ENCODE measurements at regions not wholly inside any gene's neighbourhood (a gene's known extent, or its start where the extent isn't known, plus 50 kb on each side); places are given as distances from the start of the nearest gene placed in this dataset.

GRCh38 chr14:65312859-65313258, 99.7 kb upstream of the FUT8 start:
- no peak for DNase-seq (ENCODE audit: low spot score)
- Histone ChIP-seq H3K4me1 (ENCODE audit: control insufficient read depth in 4 of 4, insufficient read depth in 4 of 4, low read length in 3 of 4) (no peaks in the 10 kb centered on the region), H3K9ac (ENCODE audit: low read depth in 1 of 2, low read length in 2 of 2) (no peak overlapping the region), H3K9me3 (ENCODE audit: control insufficient read depth in 4 of 4, low read length in 3 of 4) (no peaks in the 10 kb centered on the region), H3K36me3 (ENCODE audit: control insufficient read depth in 4 of 4, insufficient read depth in 3 of 4, low read depth in 1 of 4, low read length in 3 of 4) (no peaks in the 10 kb centered on the region), H3K4me3 (ENCODE audit: low read depth in 1 of 3, low read length in 3 of 3) (no peak overlapping the region), H3K27ac (ENCODE audit: low read depth in 1 of 2, low read length in 2 of 2) (no peak overlapping the region), H3K27me3 (ENCODE audit: control insufficient read depth in 4 of 4, insufficient read depth in 4 of 4, low read length in 3 of 4) (no peaks in the 10 kb centered on the region)
- 76% methylated on average over 6 of the region's 6 CpGs for WGBS
- TF ChIP-seq RXRA (IDR thresholded peaks at IDR 0.05), result no peak
- TF ChIP-seq, protein P1, sequence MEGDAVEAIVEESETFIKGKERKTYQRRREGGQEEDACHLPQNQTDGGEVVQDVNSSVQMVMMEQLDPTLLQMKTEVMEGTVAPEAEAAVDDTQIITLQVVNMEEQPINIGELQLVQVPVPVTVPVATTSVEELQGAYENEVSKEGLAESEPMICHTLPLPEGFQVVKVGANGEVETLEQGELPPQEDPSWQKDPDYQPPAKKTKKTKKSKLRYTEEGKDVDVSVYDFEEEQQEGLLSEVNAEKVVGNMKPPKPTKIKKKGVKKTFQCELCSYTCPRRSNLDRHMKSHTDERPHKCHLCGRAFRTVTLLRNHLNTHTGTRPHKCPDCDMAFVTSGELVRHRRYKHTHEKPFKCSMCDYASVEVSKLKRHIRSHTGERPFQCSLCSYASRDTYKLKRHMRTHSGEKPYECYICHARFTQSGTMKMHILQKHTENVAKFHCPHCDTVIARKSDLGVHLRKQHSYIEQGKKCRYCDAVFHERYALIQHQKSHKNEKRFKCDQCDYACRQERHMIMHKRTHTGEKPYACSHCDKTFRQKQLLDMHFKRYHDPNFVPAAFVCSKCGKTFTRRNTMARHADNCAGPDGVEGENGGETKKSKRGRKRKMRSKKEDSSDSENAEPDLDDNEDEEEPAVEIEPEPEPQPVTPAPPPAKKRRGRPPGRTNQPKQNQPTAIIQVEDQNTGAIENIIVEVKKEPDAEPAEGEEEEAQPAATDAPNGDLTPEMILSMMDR (IDR thresholded peaks at IDR 0.05; ENCODE audit: low read depth, low read length, missing input control), result no peak
- no peak for TF ChIP-seq EGR1 (IDR thresholded peaks at IDR 0.05; ENCODE audit: low read depth in 2 of 2)
- no peak for TF ChIP-seq HNF4G (IDR thresholded peaks at IDR 0.05)
- TF ChIP-seq, protein P2, sequence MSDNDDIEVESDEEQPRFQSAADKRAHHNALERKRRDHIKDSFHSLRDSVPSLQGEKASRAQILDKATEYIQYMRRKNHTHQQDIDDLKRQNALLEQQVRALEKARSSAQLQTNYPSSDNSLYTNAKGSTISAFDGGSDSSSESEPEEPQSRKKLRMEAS (IDR thresholded peaks at IDR 0.05), result no peak
- no peak for TF ChIP-seq JUND (IDR thresholded peaks at IDR 0.05)
- TF ChIP-seq GABPA (IDR thresholded peaks at IDR 0.05 in 1 of 2, conservative IDR thresholded peaks at IDR 0.05 in 1 of 2), result no peak
- no peak for TF ChIP-seq NR2F2 (IDR thresholded peaks at IDR 0.05)
- TF ChIP-seq FOXA2 (IDR thresholded peaks at IDR 0.05), result no peak
- TF ChIP-seq REST (IDR thresholded peaks at IDR 0.05), result no peak
- TF ChIP-seq HNF4A (conservative IDR thresholded peaks at IDR 0.05), result no peak
- no peak for TF ChIP-seq TAF1 (conservative IDR thresholded peaks at IDR 0.05)
- TF ChIP-seq, protein P3, sequence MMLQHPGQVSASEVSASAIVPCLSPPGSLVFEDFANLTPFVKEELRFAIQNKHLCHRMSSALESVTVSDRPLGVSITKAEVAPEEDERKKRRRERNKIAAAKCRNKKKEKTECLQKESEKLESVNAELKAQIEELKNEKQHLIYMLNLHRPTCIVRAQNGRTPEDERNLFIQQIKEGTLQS (IDR thresholded peaks at IDR 0.05), result no peak
- no peak for TF ChIP-seq YY1 (IDR thresholded peaks at IDR 0.05)
- TF ChIP-seq, protein P4, sequence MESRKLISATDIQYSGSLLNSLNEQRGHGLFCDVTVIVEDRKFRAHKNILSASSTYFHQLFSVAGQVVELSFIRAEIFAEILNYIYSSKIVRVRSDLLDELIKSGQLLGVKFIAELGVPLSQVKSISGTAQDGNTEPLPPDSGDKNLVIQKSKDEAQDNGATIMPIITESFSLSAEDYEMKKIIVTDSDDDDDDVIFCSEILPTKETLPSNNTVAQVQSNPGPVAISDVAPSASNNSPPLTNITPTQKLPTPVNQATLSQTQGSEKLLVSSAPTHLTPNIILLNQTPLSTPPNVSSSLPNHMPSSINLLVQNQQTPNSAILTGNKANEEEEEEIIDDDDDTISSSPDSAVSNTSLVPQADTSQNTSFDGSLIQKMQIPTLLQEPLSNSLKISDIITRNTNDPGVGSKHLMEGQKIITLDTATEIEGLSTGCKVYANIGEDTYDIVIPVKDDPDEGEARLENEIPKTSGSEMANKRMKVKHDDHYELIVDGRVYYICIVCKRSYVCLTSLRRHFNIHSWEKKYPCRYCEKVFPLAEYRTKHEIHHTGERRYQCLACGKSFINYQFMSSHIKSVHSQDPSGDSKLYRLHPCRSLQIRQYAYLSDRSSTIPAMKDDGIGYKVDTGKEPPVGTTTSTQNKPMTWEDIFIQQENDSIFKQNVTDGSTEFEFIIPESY (IDR thresholded peaks at IDR 0.05), result no peak
